H7 (cell line): ENCODE measurements at regions not wholly inside any gene's neighbourhood (a gene's known extent, or its start where the extent isn't known, plus 50 kb on each side); places are given as distances from the start of the nearest gene placed in this dataset.

Experiments
- DNase-seq: peaks from one replicate; pipeline ENCODE4 v3.0.0; 2012
- H3K27me3 ChIP-seq: 2 replicates; pipeline ENCODE4 v1.6.0; 2011; ENCODE audit warnings: mild to moderate bottlenecking, low read length; ENCODE audit not compliant: control insufficient read depth, insufficient read depth
- H3K36me3 ChIP-seq: replicated peaks from 2 replicates; pipeline ENCODE4 v1.5.1; 2011; ENCODE audit warnings: low read length; ENCODE audit not compliant: control insufficient read depth, insufficient read depth
- H3K4me3 ChIP-seq: 2 replicates; pipeline ENCODE4 v1.5.1; 2011; ENCODE audit warnings: low read depth, mild to moderate bottlenecking, control low read depth, low read length, moderate library complexity; ENCODE audit not compliant: insufficient read depth

DNA sequence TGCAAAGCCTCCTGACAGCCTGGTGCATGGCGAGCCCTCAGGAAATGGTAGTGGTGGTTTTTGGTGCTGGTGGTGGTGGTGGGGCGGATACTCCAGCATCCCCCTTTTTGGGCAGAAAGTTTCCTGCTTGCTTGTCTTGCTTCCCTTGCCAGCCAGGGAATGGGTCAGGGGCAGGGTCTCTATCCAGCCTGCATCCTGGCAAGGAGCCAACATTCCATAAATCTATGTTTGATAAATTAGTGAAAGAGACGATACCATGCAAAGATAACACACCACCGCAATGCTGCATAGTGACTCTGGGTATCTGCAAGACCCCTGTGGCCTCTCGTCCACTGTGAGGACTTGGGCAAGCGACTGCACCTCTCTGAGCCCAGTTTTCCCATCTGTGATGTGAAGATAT is 246.2 kb downstream of the LRFN2 start:
- H3K27me3 ChIP-seq: no peaks in the 10 kb centered on the region; the same call in 1 of the 2 replicates
- H3K36me3 ChIP-seq: no peaks in the 10 kb centered on the region
- no peak for DNase-seq
- no peak overlapping the region for H3K4me3 ChIP-seq

DNA sequence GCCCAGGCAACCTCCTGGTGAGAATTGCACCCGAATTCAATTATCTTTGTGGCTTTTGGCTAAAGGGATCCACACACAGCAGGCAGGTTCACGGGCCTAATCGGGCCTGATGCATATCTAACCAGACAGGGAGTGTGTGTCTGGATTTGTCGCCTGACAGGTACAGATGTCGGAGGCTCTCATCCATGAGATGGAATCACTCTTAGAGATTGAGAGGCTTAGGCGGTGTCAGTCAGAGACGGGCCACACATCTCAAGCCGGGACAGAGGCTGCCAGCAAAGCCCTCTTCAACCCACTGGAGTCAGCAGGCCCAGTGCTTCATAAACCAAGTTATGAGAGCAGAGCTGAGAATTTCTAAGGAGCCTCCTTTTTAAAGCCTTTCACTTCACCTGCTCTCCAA is 247.0 kb downstream of the LRFN2 start:
- Histone ChIP-seq H3K36me3 (no peaks in the 10 kb centered on the region), H3K27me3 (no peaks in the 10 kb centered on the region; the same call in 1 of the 2 replicates)

DNA sequence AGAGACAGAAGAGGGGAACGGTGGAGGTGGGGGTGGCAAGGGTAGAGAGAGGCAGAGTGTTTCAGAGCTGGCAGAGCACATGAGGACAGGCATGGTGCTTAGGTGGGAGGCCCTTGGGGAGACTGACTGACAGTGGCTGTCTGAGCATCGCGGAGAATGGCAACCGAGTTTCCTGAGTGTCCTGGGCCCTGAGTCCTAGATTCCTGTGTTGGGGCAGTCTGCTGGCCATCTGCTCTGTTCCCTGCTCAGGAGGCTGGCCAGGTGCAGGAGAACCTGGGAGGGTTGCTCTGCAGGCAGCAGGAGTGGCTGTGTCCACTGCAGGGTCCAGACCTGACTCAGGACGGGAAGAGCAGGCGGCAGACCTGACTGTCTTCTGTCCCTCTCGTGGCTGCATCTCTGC is 248.9 kb downstream of the LRFN2 start:
- Histone ChIP-seq H3K27me3 (no peaks in the 10 kb centered on the region; the same call in 1 of the 2 replicates), H3K4me3 (no peak overlapping the region), H3K36me3 (no peaks in the 10 kb centered on the region)
- no peak for DNase-seq

More for the DNA sequence above, 247.0 kb downstream of the LRFN2 start:
- DNase-seq: no peak
- no peak overlapping the region for H3K4me3 ChIP-seq

DNA sequence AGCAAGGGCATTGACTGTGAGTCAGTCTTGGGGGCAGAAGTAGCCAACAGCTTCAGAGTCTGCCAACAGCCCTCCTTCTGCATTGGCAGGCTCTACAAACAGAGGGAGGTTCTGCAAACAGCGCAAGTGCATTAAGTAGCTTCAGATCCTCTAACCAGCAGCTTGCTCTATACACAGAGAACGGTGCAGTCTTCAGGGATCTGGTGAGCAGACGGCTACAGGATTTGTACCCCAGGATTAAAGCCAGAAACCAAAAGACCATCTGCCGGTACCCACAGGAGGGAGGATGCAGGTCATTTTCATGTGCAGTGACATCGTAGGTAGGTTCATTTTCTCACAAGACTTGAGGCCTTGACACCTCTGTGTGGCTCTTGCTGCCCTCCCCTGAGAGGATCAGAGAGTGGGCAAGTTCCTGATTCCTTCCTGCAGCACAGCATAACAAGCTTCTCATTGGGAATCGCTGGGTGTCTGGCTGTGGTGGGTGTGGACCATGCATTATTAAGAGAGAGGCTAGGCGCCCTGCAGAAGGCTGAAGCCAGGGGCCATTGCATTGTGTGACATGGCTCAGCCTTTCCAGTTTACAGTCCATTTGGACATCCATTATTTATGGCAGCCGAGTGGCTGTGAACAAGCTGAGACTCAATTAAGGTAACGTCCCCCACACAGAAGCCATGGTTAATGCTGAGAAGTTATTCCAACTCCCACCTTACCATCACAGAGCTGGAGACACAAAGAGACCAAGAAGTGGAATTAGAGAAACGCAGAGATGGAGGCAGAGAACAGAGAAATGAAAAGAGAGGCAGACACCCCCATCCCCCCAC is 250.0 kb downstream of the LRFN2 start:
- no peak overlapping the region for H3K4me3 ChIP-seq
- no peaks in the 10 kb centered on the region; the same call in 1 of the 2 replicates for H3K27me3 ChIP-seq
- no peaks in the 10 kb centered on the region for H3K36me3 ChIP-seq
- DNase-seq: no peak

DNA sequence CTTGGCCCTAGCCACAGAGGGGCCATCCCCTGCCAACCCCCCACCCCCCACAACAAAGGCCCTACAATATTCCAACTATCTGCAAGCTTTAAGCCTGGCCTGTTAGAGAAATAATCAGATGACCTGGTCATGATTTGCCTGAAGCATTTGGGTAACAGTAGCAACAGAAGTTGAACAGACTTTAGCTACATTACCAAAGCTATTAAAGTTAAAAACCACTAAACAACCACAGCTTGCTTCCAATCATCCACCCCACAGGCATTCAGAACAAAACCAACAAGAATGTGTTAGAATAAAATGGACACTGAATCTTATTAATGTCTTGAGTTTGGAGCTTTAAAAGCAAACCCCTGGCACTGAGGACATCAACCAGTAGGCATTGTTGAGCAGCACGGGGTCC is 250.9 kb downstream of the LRFN2 start:
- H3K4me3 ChIP-seq: no peak overlapping the region
- no peak for DNase-seq
- H3K36me3 ChIP-seq: no peaks in the 10 kb centered on the region
- no peaks in the 10 kb centered on the region; the same call in 1 of the 2 replicates for H3K27me3 ChIP-seq

DNA sequence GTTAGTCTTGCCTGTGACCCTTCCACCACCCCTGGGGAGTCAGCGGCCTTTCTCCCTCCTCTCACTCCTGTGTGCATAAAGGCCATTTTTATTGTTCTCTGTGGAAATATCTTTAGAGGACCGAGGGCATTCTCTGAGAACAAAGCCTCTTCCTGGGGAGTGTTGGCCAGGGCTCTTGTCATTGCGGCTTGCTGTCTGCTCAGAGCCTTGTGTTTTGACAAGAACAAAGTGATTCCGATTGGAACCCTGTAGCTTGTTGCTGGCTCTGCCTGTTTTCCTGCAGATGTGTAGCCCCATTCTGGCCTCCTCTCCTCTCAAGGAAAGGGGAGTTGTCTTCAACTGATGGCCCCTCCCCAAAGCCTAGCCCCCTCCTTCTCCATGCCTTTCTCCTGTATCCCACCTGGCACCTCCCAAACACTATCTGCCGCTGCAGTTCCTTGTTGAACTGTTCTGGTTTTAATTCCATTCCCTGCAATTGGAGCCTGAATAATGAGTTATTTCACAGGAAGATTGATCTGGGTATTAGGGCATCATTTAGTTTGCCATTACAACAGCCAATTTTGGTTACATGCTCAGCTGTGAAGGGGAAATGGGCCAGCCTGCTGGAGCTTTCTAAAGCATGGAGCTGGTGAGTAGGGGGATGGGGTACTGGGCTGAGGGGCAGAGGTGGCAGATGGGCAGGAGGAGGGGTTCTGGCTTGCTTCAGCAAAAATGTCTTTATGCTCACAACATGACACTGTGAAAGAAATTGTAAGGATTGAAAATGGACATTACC is 252.5 kb downstream of the LRFN2 start:
- no peaks in the 10 kb centered on the region; the same call in 1 of the 2 replicates for H3K27me3 ChIP-seq
- no peaks in the 10 kb centered on the region for H3K36me3 ChIP-seq
- peak; percentile 71 for DNase-seq
- no peak overlapping the region for H3K4me3 ChIP-seq

DNA sequence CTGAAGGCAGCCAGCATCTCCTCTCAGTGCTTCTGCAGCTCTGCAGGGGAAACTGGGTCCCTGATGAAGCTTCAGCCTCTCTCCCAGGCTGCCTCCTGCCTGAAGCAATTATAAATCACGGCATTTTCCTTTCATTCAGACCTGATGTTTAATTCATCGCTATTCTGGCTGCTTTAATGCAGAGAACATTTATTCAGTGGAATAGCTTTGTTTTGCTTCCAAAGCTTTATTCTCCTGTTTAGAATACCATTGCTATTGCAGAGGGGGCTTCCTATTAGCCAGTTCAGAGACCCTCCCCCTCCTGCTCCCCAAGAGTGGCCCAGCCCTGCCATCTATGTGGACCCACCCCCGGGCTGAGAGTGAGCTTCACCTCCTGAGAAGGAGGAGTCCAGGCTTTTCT is 255.6 kb downstream of the LRFN2 start:
- Histone ChIP-seq H3K27me3 (peaks cover 1% of the 10 kb centered on the region; the same call in 1 of the 2 replicates), H3K4me3 (no peak overlapping the region), H3K36me3 (no peaks in the 10 kb centered on the region)
- no peak for DNase-seq

DNA sequence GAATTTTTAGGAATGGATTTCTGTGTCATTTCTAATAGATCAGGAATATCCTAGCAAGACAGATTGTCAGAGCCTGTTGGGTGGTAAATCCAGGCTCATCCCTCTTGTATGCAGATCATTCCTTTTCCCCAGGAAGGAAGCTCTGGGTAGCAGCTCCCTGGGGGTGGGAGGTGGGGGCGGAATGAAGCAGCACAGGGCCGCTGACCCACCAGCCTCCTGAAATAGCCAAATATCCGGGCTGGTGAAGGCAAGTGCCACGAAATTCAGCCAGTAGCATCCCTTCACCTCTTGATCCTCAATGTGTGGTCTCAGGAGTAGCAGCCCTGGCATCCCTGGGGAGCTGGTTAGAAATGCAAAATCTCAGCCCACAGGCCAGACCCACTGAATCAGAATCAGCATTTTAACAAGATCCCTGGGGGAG is 256.9 kb downstream of the LRFN2 start:
- Histone ChIP-seq H3K36me3 (no peaks in the 10 kb centered on the region), H3K4me3 (no peak overlapping the region), H3K27me3 (peaks cover 3% of the 10 kb centered on the region; the same call in 1 of the 2 replicates)
- DNase-seq: peak; percentile 69

DNA sequence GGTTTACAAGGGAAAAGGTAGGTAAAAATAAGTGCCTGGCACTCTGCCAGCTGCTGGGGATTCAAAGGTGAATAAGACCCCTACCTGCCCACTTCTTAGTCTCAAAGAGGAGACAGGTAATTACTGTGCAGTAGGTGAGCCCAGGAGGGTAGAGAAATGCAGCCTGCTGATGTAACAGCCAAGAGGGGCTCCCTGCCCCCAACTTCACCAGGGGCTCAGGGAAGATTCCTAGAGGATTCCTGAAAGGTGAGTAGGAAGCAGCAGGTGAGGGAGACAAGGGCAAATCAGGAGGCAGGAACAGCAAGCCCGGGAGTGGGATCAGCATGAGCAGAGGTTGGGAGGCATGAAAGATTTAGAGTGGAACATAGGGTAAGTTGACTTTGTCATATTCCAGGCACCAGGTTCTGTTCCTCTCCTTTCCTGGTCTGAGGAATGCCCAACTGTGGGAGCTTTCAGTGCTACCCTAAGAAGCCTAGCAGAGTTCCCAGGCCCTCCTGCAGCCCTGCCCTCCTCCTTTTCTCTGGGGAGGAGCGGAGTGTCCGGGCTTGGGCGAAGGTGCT is 258.1 kb downstream of the LRFN2 start:
- peaks cover 3% of the 10 kb centered on the region; the same call in 1 of the 2 replicates for H3K27me3 ChIP-seq
- no peak overlapping the region for H3K4me3 ChIP-seq
- H3K36me3 ChIP-seq: no peaks in the 10 kb centered on the region
- DNase-seq: peak; percentile 74

DNA sequence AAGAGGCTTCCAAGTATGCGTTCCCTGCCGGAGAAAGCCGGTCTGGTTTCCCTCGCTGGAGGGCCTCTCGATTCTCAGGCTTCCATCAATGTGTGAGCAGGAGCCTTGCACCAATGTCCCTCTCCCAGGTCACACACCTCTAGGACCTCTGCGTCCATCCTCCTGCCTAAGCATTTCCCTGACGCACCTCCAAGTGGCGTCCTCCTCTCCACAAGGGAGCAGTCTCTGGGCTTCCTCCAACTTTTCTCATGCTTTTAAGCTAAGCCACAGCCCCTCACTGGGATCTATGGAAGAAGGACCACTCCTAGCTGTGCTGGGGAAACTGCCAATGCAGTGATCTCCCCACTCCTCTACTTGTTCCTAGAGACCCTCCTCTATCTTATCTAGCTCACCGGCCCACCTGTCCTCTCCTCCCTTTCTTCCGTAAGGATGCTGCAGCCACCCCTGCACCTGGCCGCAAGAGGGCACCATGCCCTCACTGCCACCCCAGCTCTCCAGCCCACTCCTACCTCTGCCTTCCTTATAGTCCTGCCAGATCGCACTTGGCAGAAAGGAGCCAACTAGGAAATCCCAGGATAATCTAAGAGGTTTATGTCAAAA is 258.7 kb downstream of the LRFN2 start:
- Histone ChIP-seq H3K27me3 (peaks cover 3% of the 10 kb centered on the region; the same call in 1 of the 2 replicates), H3K36me3 (no peaks in the 10 kb centered on the region), H3K4me3 (no peak overlapping the region)
- DNase-seq: peak; percentile 89

DNA sequence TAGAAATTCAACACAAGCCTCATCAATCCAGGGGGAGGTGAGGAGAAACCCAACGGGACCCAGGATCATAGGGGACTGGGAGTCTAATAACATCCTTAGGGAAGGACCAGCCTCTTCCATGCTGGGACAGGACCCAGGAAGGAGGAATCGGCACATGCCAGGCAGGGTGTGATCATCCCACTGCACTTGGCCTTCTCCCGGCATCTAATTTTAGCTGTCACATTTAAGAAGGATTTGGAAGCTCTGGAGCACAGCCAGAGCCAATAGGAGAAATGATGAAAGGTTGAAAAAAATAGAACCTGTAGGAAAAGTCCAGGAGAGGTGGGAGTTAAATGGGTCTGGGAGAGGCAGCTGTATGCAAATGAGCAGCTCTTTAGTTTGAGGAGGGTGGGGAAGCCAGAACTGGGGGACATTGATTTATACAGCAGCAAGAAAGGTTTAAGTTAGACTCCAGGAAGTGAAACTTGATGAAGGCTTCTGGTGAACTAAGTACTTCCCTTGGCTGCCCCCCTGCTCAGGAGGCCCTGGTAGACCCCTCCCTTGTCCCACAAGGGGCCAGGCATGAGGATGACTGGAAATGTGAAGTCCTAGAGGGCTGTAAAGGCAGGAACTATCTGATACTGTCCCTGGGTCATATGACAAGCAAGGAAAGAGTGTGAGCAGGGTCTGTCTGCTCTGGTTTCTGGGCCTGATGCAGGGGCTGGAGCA is 260.3 kb downstream of the LRFN2 start:
- DNase-seq: no peak
- Histone ChIP-seq H3K4me3 (no peak overlapping the region), H3K27me3 (peaks cover 3% of the 10 kb centered on the region; the same call in 1 of the 2 replicates), H3K36me3 (no peaks in the 10 kb centered on the region)

DNA sequence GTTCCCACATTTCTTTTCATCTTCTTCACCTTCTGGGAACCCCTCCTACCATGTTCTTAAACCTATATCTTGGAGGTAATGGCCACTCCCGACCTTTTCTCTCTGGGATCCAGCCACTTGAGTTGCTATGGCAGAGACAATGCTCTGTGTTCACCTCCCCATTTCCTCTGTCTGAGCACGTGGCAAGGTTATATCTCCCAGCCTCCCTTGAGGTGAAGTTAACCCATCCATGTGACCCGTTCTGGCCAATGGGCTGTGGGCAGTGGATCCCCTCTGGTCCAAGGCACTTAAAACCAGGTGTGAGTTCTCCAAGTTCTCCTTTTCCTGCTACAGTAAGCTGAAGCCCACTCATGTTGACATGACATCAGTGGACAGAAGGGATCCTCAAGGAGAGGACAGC is 261.4 kb downstream of the LRFN2 start:
- Histone ChIP-seq H3K4me3 (no peak overlapping the region), H3K27me3 (peaks cover 3% of the 10 kb centered on the region; the same call in 1 of the 2 replicates), H3K36me3 (no peaks in the 10 kb centered on the region)
- no peak for DNase-seq

DNA sequence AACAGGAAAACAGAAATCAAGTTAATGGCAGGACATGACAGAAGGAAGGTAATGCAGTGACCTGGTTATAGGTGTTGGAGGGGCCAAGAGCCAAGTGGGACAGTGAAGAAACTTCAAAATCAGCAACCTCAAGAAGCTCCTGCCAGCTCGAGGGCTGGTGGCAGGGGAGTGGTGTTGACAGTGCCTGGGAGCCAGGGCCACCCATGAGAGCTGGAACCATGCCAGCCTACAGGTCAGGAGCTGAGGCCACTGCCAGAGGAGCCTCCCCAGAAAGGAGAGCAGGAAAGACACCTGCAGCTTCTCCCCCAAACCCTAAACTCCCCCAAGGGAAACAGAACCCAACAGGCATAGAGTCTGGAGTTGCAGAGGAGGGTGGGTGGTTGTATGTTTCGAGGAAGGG is 262.1 kb downstream of the LRFN2 start:
- H3K4me3 ChIP-seq: no peak overlapping the region
- no peaks in the 10 kb centered on the region for H3K36me3 ChIP-seq
- DNase-seq: no peak

More for the DNA sequence above, 262.1 kb downstream of the LRFN2 start:
- H3K27me3 ChIP-seq: peaks cover 3% of the 10 kb centered on the region; the same call in 1 of the 2 replicates
